Testis (tissue), 2 donors: ENCODE measurements at regions not wholly inside any gene's neighbourhood (a gene's known extent, or its start where the extent isn't known, plus 50 kb on each side); places are given as distances from the start of the nearest gene placed in this dataset.
A peak's percentile ranks its signal among the peaks of the same experiment; 100 is the strongest.

Experiments
- DNase-seq: peaks from one replicate; pipeline ENCODE4 v3.0.0-alpha.2; 2019
- H3K27ac ChIP-seq, 2 donors: fragments of 200-600 bp; sonication (generic); one replicate each; pipeline ENCODE4 v1.5.1; 2019
- H3K27me3 ChIP-seq: fragments of 200-600 bp; sonication (generic); one replicate; pipeline ENCODE4 v1.5.1; 2019
- H3K36me3 ChIP-seq: fragments of 200-600 bp; sonication (generic); one replicate; pipeline ENCODE4 v1.5.1; 2017; ENCODE audit warnings: low read depth; ENCODE audit errors: missing control alignments
- H3K4me1 ChIP-seq: fragments of 200-600 bp; sonication (generic); one replicate; pipeline ENCODE4 v1.5.1; 2019
- H3K4me3 ChIP-seq, 2 donors: fragments of 200-600 bp; sonication (generic); one replicate each; pipeline ENCODE4 v1.5.1; 2017 to 2019
- H3K9me3 ChIP-seq: fragments of 200-600 bp; sonication (generic); one replicate; pipeline ENCODE4 v1.5.1; 2017
- POLR2A ChIP-seq: fragments of 450-650 bp; IDR thresholded peaks from one replicate; pipeline ENCODE4 v1.6.1; 2017; ENCODE audit warnings: antibody characterized with exemption, mild to moderate bottlenecking, moderate library complexity
- WGBS, 2 donors: methylation state at CpG; one replicate each; pipeline ENCODE4 v1.1.5; 2018; 5-methylcytosine and 5-hydroxymethylcytosine counted together
- intact Hi-C: fragments of 100-400 bp; cut with DNase I; formaldehyde crosslinking; loops from one replicate; pipeline ENCODE4 v1.15.1; 2023; ENCODE audit warnings: low total_unique reads
- TF ChIP-seq, protein P1 (sequence below), 3 experiments: fragments of 450-650 bp in 2 of 3; fragments of 200-600 bp in 1 of 3; sonication (generic) in 1 of 3; IDR thresholded peaks; one replicate each; pipeline ENCODE4 v1.5.1; 2016 to 2019; ENCODE audit warnings: antibody characterized with exemption in 3 of 3, mild to moderate bottlenecking in 2 of 3, moderate library complexity in 1 of 3

DNA sequence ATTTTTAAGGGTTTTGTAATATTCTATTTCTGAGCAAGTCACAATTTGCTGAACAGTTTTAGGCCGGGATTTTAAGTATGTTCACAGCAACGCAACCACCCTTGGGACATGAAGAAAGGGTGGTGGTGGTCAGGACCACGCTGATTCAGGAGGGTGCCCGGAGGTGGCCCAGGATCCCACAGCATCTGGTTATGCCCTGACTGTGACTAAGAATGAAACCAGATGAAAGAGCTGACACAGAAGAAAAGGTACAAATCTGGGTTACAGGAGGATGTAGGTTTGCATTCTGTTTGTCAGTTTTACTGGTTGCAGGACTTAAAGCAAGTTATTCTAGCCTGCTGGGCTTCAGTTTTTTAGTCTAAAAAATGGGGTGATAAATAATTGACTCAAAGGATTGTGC lies 279.7 kb downstream of the CCSER2 start:
- H3K27ac ChIP-seq, result no peak overlapping the region
- WGBS, 2 donors, result 90 to 91% methylated on average over 4 of the region's 4 CpGs

DNA sequence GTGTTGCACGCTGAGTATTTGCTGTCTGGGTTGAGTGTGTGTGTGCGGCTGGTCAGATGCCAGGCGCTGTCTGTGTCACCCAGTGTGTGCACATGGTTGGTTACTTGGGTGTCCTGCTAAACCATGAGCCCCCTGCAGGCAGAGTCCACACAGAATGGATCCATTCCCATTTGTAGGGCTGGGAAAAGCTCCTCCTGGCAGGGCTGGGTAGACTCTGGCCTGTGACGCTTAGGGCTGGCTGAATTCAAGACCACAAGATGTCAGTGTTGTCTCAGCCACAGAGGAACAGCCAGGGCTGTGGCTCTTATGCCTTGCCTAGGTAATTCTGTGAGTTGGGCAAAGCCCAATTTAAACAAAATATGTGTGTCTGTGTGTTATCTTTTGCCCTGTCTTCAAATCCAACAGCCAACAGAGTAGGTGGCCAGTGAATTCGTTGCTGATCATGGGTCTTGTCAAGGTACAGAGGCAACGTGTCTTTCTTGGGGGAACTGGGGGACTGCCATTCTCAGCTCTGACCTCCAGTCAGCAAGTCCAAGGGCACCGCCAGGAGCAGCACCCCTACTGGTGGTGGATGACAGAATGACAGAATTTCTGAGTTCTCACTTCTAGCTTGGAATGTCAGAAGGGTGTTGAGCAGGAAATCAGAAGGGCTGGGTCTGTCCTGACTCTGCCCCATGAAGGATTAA lies 285.1 kb downstream of the CCSER2 start:
- H3K9me3 ChIP-seq, result no peaks in the 10 kb centered on the region
- peak; percentile 60 for DNase-seq
- H3K27me3 ChIP-seq, result no peaks in the 10 kb centered on the region
- no peaks in the 10 kb centered on the region for H3K36me3 ChIP-seq
- H3K27ac ChIP-seq, result no peak overlapping the region
- no peaks in the 10 kb centered on the region for H3K4me1 ChIP-seq
- H3K4me3 ChIP-seq, result no peak overlapping the region
- no peak for TF ChIP-seq POLR2A
- TF ChIP-seq, protein P1, sequence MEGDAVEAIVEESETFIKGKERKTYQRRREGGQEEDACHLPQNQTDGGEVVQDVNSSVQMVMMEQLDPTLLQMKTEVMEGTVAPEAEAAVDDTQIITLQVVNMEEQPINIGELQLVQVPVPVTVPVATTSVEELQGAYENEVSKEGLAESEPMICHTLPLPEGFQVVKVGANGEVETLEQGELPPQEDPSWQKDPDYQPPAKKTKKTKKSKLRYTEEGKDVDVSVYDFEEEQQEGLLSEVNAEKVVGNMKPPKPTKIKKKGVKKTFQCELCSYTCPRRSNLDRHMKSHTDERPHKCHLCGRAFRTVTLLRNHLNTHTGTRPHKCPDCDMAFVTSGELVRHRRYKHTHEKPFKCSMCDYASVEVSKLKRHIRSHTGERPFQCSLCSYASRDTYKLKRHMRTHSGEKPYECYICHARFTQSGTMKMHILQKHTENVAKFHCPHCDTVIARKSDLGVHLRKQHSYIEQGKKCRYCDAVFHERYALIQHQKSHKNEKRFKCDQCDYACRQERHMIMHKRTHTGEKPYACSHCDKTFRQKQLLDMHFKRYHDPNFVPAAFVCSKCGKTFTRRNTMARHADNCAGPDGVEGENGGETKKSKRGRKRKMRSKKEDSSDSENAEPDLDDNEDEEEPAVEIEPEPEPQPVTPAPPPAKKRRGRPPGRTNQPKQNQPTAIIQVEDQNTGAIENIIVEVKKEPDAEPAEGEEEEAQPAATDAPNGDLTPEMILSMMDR (IDR thresholded peaks at IDR 0.05), result peak in 1 of 3 experiments; percentile 24
- intact Hi-C loops, result no loop called here
- WGBS, 2 donors, result 52 to 56% methylated on average over 6 to 7 of the region's 7 CpGs

More for the DNA sequence above, 279.7 kb downstream of the CCSER2 start:
- Histone ChIP-seq H3K27me3 (no peaks in the 10 kb centered on the region), H3K36me3 (no peaks in the 10 kb centered on the region), H3K4me3 (no peak overlapping the region), H3K9me3 (no peaks in the 10 kb centered on the region), H3K4me1 (no peaks in the 10 kb centered on the region)
- intact Hi-C loops, result no loop called here
- no peak for DNase-seq
- TF ChIP-seq, protein P1 (IDR thresholded peaks at IDR 0.05), result no peak

DNA sequence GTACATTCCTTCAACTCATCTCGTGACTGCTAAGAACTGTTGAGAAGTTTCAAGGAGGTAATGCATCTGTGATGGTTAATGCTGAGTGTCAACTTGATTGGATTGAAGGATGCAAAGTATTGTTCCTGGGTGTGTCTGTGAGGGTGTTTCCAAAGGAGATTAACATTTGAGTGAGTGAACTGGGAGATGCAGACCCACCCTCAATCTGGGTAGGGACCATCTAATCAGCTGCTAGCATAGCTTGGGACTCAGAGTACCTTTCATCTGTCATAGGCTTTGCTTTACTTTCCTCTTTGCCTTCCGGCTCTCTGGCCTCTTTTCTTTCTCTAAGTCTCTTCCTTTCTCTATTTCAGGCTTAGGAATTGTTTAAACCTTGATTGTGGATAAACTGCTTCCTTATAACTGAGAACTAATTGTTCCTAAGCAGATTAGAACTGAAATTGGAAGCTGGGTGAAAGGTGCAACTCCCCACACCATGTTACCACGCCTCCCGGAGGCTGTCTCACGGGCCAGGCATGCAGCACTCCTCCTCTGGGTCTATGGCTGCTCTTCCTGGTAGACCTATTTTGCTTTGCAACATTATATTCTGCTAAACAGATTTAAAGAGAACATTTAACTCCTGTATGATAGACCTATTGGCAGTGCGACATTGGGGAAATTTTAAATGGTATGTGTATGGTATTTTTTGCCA lies 298.2 kb downstream of the CCSER2 start:
- Histone ChIP-seq H3K27ac (no peak overlapping the region), H3K27me3 (no peaks in the 10 kb centered on the region), H3K36me3 (no peaks in the 10 kb centered on the region), H3K4me1 (no peaks in the 10 kb centered on the region), H3K4me3 (no peak overlapping the region), H3K9me3 (no peaks in the 10 kb centered on the region)
- WGBS, 2 donors, result 78 to 81% methylated on average over 6 of the region's 6 CpGs
- TF ChIP-seq, protein P1 (IDR thresholded peaks at IDR 0.05), result no peak
- no peak for TF ChIP-seq POLR2A
- intact Hi-C loops, result no loop called here
- DNase-seq, result no peak

- intact Hi-C loops, result no loop called here
Measured at GRCh38 chr10:84632866-84633265, 304.5 kb downstream of the CCSER2 start.

More at GRCh38 chr10:84632866-84633265, 304.5 kb downstream of the CCSER2 start:
- no peaks in the 10 kb centered on the region for H3K9me3 ChIP-seq
- WGBS, 2 donors, result 83 to 91% methylated on average over 5 of the region's 5 CpGs
- no peak overlapping the region for H3K27ac ChIP-seq
- no peak overlapping the region for H3K4me3 ChIP-seq
- H3K27me3 ChIP-seq, result no peaks in the 10 kb centered on the region
- TF ChIP-seq, protein P1 (IDR thresholded peaks at IDR 0.05), result no peak
- no peak for TF ChIP-seq POLR2A
- H3K36me3 ChIP-seq, result no peaks in the 10 kb centered on the region
- H3K4me1 ChIP-seq, result no peaks in the 10 kb centered on the region
- DNase-seq, result no peak
